Gastroesophageal sphincter (tissue), 4 donors: ENCODE measurements at regions not wholly inside any gene's neighbourhood (a gene's known extent, or its start where the extent isn't known, plus 50 kb on each side); places are given as distances from the start of the nearest gene placed in this dataset.

Experiments
- ATAC-seq: fragments of 150-250 bp; one replicate; pipeline ENCODE4 v1.9.1; 2016; ENCODE audit warnings: mild to moderate bottlenecking, moderate library complexity
- H3K27ac ChIP-seq, 4 donors: fragments of 200-600 bp; sonication (generic) in 3 of 4; 1 replicate in 3 of 4; 2 replicates in 1 of 4; pipeline ENCODE4 v1.5.1; 2016 to 2019
- H3K27me3 ChIP-seq: fragments of 200-600 bp; sonication (generic); one replicate; pipeline ENCODE4 v1.5.1; 2019
- H3K36me3 ChIP-seq, 2 donors: fragments of 200-600 bp; sonication (generic); one replicate each; pipeline ENCODE4 v1.5.1; 2019; ENCODE audit warnings: control low read depth in 1 of 2
- H3K4me1 ChIP-seq, 3 donors: fragments of 200-600 bp; sonication (generic); 1 replicate in 2 of 3; 2 replicates in 1 of 3; pipeline ENCODE4 v1.5.1; 2016 to 2019; ENCODE audit warnings: control low read depth in 2 of 3
- H3K4me3 ChIP-seq, 2 donors: fragments of 200-600 bp; sonication (generic); one replicate each; pipeline ENCODE4 v1.5.1; 2019; ENCODE audit warnings: mild to moderate bottlenecking in 1 of 2, moderate library complexity in 1 of 2
- H3K9me3 ChIP-seq, 3 donors: fragments of 200-600 bp; sonication (generic); one replicate each; pipeline ENCODE4 v1.5.1; 2017 to 2019; ENCODE audit warnings: control low read depth in 2 of 3
- CTCF ChIP-seq, 4 experiments: fragments of 200-600 bp in 2 of 4; fragments of 450-650 bp in 2 of 4; sonication (generic) in 1 of 4; IDR thresholded peaks; one replicate each; pipeline ENCODE4 v1.5.1; 2017 to 2019; ENCODE audit warnings: antibody characterized with exemption in 4 of 4, mild to moderate bottlenecking in 2 of 4, moderate library complexity in 2 of 4
- EP300 ChIP-seq: sonication (generic); formaldehyde crosslinking; IDR thresholded peaks from one replicate; pipeline ENCODE4 v1.6.1; 2017; ENCODE audit warnings: antibody characterized with exemption, mild to moderate bottlenecking
- POLR2A ChIP-seq, 2 donors: fragments of 450-650 bp; IDR thresholded peaks; one replicate each; pipeline ENCODE4 v1.6.1; 2017; ENCODE audit warnings: antibody characterized with exemption in 2 of 2, mild to moderate bottlenecking in 2 of 2, moderate library complexity in 1 of 2
- POLR2AphosphoS5 ChIP-seq: sonication (generic); formaldehyde crosslinking; IDR thresholded peaks from one replicate; pipeline ENCODE4 v1.6.1; 2017; ENCODE audit warnings: antibody characterized with exemption
- WGBS, 2 donors: methylation state at CpG; one replicate each; pipeline ENCODE4 v1.1.5; 2018; ENCODE audit warnings: low coverage in 1 of 2; 5-methylcytosine and 5-hydroxymethylcytosine counted together

DNA sequence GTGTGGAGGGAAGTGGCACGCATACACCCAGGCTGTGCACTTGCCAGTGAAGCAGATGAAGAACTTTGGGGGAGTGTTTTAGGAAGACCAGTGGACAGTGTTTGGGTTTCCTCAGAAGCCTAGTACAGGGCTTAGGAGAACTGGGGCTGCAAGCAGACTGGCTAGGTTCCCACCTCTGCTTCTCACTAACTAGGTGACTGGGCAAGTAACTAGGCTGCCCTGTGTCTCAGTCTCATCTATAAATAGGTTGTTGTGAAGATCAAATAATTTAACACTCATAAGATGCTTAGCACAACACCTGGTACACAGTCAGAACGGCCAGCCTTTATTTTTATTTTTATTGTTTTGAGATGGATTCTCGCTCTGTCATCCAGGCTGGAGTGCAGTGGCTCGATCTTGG, 312.1 kb downstream of the CDH26 start:
- ATAC-seq, result no peak
- Histone ChIP-seq H3K4me3 (no peak overlapping the region), H3K36me3 (no peaks in the 10 kb centered on the region), H3K27me3 (peaks cover 51% of the 10 kb centered on the region), H3K27ac (no peak overlapping the region), H3K9me3 (no peaks in the 10 kb centered on the region), H3K4me1 (no peaks in the 10 kb centered on the region)
- 92 to 97% methylated on average over 3 to 4 of the region's 4 CpGs for WGBS, 2 donors
- TF ChIP-seq POLR2AphosphoS5 (no peak), CTCF (IDR thresholded peaks at IDR 0.05) (no peak), EP300 (no peak), POLR2A (IDR thresholded peaks at IDR 0.05) (no peak)

DNA sequence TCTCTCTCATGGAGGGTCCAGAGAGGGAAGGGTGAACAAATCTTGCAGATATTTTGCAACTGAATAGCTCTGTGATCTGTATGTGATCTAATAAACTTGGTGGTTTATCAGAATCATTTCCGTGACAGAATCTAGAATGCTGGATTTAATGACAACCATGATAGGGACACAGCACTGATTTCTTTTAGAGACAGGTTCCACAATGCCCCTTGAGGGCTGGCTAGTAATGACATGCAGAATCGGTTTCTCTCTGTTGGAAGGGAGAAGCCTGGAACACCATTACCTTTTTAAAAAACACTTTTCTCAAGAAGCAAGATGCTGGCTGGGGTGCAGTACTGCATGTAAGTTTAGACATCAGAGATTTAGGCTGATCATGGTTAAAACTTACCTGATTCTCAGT, 313.4 kb downstream of the CDH26 start:
- H3K4me3 ChIP-seq, result no peak overlapping the region
- no peak overlapping the region for H3K27ac ChIP-seq
- H3K36me3 ChIP-seq, result no peaks in the 10 kb centered on the region
- no peaks in the 10 kb centered on the region for H3K4me1 ChIP-seq
- H3K27me3 ChIP-seq, result peaks cover 50% of the 10 kb centered on the region
- no peaks in the 10 kb centered on the region for H3K9me3 ChIP-seq
- WGBS, 2 donors, result 62 to 63% methylated on average over 1 to 2 of the region's 2 CpGs
- ATAC-seq, result no peak
- no peak for TF ChIP-seq EP300
- no peak for TF ChIP-seq POLR2AphosphoS5
- TF ChIP-seq POLR2A (IDR thresholded peaks at IDR 0.05), result no peak
- TF ChIP-seq CTCF (IDR thresholded peaks at IDR 0.05), result no peak

- Histone ChIP-seq H3K9me3 (no peaks in the 10 kb centered on the region), H3K27me3 (peaks cover 43% of the 10 kb centered on the region), H3K4me1 (no peaks in the 10 kb centered on the region), H3K4me3 (no peak overlapping the region), H3K36me3 (no peaks in the 10 kb centered on the region), H3K27ac (no peak overlapping the region)
- no peak for ATAC-seq
- TF ChIP-seq CTCF (IDR thresholded peaks at IDR 0.05), result no peak
- no peak for TF ChIP-seq POLR2A (IDR thresholded peaks at IDR 0.05)
- TF ChIP-seq POLR2AphosphoS5, result no peak
- no peak for TF ChIP-seq EP300
- 71 to 72% methylated on average over 4 to 6 of the region's 6 CpGs for WGBS, 2 donors
Measured at GRCh38 chr20:60272790-60273189, 314.6 kb downstream of the CDH26 start.

- Histone ChIP-seq H3K27ac (no peak overlapping the region), H3K27me3 (peaks cover 28% of the 10 kb centered on the region), H3K4me3 (no peak overlapping the region), H3K36me3 (no peaks in the 10 kb centered on the region), H3K4me1 (no peaks in the 10 kb centered on the region), H3K9me3 (no peaks in the 10 kb centered on the region)
- no peak for ATAC-seq
- no peak for TF ChIP-seq POLR2A (IDR thresholded peaks at IDR 0.05)
- no peak for TF ChIP-seq EP300
- no peak for TF ChIP-seq POLR2AphosphoS5
- TF ChIP-seq CTCF (IDR thresholded peaks at IDR 0.05), result no peak
- 76 to 78% methylated on average over 3 of the region's 3 CpGs for WGBS, 2 donors
Measured at GRCh38 chr20:60274717-60275116, 316.5 kb downstream of the CDH26 start.

GRCh38 chr20:60281295-60281694, 323.1 kb downstream of the CDH26 start:
- Histone ChIP-seq H3K36me3 (no peaks in the 10 kb centered on the region), H3K27ac (no peak overlapping the region), H3K4me3 (no peak overlapping the region), H3K4me1 (no peaks in the 10 kb centered on the region), H3K27me3 (peaks cover 4% of the 10 kb centered on the region), H3K9me3 (no peaks in the 10 kb centered on the region)
- no peak for ATAC-seq
- 92% methylated on average over 6 of the region's 6 CpGs; no CpG with 5 or more reads in 1 of the 2 donors for WGBS, 2 donors
- TF ChIP-seq POLR2A (IDR thresholded peaks at IDR 0.05) (no peak), CTCF (IDR thresholded peaks at IDR 0.05) (no peak), EP300 (no peak), POLR2AphosphoS5 (no peak)
